Activated naive CD4-positive, alpha-beta T cell treated with anti-CD3 and anti-CD28 coated beads, Interleukin-2, amount 50 U/mL, for 72 hours (primary cell): ENCODE measurements at regions not wholly inside any gene's neighbourhood (a gene's known extent, or its start where the extent isn't known, plus 50 kb on each side); places are given as distances from the start of the nearest gene placed in this dataset.

ENCODE experiments used
- ATAC-seq, 2 donors: fragments of 150-1000 bp; cut with Tn5 transposase; 2 replicates each; pipeline ENCODE4 v1.10.0; 2021; ENCODE audit warnings: mild to moderate bottlenecking in 2 of 2, moderate library complexity in 2 of 2
- DNase-seq, 2 donors: peaks; one replicate each; pipeline ENCODE4 v3.0.0; 2021 to 2022; ENCODE audit warnings: low spot score in 2 of 2
- H3K27ac Mint-ChIP-seq, 2 donors: one replicate each; pipeline ENCODE4 v1.8.0; 2022; ENCODE audit warnings: mild to moderate bottlenecking in 2 of 2, mixed read lengths in 2 of 2
- H3K36me3 Mint-ChIP-seq, 2 donors: one replicate each; pipeline ENCODE4 v1.8.0; 2022; ENCODE audit warnings: mixed read lengths in 2 of 2
- H3K9me3 Mint-ChIP-seq, 2 donors: one replicate each; pipeline ENCODE4 v1.8.0; 2022; ENCODE audit warnings: mixed read lengths in 2 of 2

DNA sequence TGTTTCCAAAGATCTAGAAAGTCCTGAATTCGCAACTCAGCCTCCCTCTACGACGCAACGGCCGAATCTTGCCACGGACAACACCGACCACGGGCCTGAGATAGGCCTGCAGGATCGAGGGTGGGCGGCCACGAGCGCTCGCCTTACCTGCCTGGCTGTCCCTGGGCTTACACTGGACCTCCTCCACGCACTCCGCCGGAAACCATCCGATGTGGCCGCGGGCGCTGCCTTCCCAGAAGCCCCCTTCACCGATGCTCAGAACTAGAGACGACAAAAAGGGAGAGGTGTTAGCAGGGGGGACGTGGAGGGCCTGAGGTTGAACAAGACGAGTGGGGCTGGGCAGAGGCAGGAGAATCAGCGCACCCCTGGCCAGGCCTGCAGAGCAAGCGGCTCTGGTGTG, 400.0 kb downstream of the CTTN start:
- no peak overlapping the region for H3K27ac Mint-ChIP-seq
- ATAC-seq: no peak
- DNase-seq: no peak
- H3K36me3 Mint-ChIP-seq: peaks cover 0 to 14% of the 10 kb centered on the region in 2 donors
- peaks cover 14 to 18% of the 10 kb centered on the region in 2 donors for H3K9me3 Mint-ChIP-seq

DNA sequence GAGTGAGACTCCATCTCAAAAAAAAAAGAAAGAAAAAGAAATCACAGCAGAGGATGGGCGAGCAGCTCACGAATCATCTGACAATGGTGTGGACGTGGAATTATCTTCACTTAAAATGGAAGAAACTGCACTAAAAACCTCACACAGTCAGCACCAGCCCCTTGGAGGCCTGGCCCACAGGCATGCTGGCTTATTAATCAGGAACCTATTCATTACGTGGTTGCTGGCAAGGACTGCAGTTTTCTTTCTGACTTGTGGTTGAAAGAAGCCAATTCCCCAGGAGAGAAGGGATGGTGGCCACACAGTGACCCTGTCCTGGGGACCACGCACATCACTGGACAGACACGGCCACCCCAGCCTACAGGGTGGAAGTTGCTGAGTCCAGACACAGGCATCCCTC, 401.1 kb downstream of the CTTN start:
- no peak for ATAC-seq
- Mint-ChIP-seq H3K27ac (no peak overlapping the region), H3K36me3 (peaks cover 0 to 10% of the 10 kb centered on the region in 2 donors), H3K9me3 (peaks cover 13 to 14% of the 10 kb centered on the region in 2 donors)
- DNase-seq: no peak

GRCh38 chr11:70802185-70802584, 403.9 kb downstream of the CTTN start:
- Mint-ChIP-seq H3K9me3 (peaks cover 4 to 5% of the 10 kb centered on the region in 2 donors), H3K36me3 (no peaks in the 10 kb centered on the region), H3K27ac (no peak overlapping the region)
- ATAC-seq: no peak
- DNase-seq: no peak

DNA sequence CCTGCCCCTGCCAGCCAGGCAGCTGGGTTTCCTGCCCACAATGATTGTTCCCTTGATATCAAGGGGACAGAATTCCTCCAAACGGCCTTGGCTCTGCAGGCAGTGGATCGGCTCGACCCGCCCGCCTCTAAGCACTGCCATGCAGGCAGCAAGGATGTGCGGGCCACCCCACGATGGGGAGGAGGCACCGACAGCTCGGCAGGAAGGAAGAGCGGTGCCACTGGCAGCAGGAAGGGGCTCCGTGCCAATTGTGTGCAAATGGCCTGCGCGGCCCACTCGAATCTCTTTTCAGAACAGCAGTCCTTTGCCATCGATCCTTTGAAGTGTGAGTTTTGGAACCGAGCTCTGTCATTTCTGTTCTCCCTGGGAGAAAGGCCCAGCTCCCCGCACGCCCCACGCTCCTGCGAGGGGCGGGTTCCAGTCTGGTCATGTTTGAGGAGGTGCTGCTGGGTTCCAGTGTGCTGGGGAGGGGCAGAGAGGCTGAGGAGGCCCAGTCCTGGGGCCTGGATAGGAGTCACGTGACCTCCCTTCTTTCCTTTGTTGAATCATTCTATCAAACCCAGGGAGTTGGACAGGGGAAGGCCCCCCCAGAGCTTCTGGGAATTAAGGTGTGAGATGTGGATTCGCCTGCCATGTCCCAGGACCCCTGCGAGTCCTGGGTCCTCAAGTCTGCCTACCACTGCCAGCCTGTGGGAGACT, 406.0 kb downstream of the CTTN start:
- no peak for ATAC-seq
- H3K9me3 Mint-ChIP-seq: peaks cover 0 to 5% of the 10 kb centered on the region in 2 donors
- DNase-seq: no peak
- no peak overlapping the region for H3K27ac Mint-ChIP-seq
- no peaks in the 10 kb centered on the region for H3K36me3 Mint-ChIP-seq

DNA sequence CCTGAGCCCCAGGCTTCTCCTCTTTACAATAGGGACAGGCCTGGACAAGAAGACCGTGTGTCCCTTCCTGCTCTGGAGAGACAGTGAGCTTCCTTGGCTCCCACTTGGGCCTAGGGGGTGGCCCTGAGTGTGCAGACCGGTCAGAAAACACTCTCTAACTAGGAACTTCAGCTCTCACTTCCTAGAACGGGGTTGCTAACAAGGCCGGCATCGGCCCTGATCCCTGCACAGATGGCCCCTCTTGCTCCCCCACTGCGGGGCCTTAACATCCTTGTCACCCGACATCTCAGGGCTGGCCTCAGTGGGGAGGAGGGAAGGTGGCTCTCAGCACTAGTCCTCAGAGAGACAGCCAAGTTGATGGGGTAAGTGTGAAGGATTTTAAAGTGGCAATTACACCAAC, 406.9 kb downstream of the CTTN start:
- H3K36me3 Mint-ChIP-seq: no peaks in the 10 kb centered on the region
- peaks cover 0 to 5% of the 10 kb centered on the region in 2 donors for H3K9me3 Mint-ChIP-seq
- DNase-seq: no peak

DNA sequence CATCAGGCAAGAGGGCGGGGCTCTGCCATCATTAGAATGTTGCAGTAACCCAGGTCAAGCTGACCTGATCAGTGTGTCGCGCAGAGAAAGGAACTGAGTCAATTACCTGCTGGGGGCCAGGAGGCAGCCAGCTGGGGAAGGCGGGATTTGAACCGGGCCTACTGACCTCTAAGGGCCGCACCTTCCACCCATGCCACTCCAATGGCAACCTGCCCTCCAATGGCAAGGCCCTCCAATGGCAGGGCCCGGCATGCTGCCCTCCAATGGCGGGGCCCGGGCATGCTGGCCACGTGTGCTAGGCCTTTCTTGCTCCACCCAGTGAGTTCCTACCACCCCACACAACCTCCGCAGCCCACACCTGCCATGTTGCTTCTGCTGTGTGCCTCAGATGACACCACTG, 407.6 kb downstream of the CTTN start:
- Mint-ChIP-seq H3K36me3 (no peaks in the 10 kb centered on the region), H3K27ac (no peak overlapping the region), H3K9me3 (peaks cover 0 to 5% of the 10 kb centered on the region in 2 donors)
- ATAC-seq (no peak), DNase-seq (no peak)

More for the DNA sequence above, 406.9 kb downstream of the CTTN start:
- ATAC-seq: no peak
- H3K27ac Mint-ChIP-seq: peak overlapping the region in 1 of 2 donors; percentile 50

- H3K36me3 Mint-ChIP-seq: no peaks in the 10 kb centered on the region
- DNase-seq (no peak), ATAC-seq (no peak)
- no peak overlapping the region for H3K27ac Mint-ChIP-seq
- peaks cover 0 to 5% of the 10 kb centered on the region in 2 donors for H3K9me3 Mint-ChIP-seq
Measured at GRCh38 chr11:70806461-70807194, 408.3 kb downstream of the CTTN start.

DNA sequence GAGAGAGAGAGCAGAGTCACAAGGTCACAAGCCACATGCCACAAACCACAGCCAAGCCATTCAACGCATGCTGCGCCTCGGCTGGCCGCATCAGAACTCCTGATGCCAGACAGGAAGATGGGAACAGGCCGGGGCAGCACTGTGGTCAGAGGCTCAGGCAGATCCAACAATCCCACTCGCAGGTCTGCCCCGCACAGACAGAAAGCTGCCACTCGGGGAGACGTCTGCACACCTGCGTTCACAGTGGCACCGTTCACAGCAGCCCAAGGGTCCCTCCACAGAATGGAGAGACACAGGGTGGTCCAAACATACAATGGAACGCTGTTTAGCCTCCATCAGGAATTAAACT, 408.8 kb downstream of the CTTN start:
- ATAC-seq (no peak), DNase-seq (no peak)
- no peak overlapping the region for H3K27ac Mint-ChIP-seq
- no peaks in the 10 kb centered on the region for H3K36me3 Mint-ChIP-seq
- H3K9me3 Mint-ChIP-seq: peaks cover 0 to 5% of the 10 kb centered on the region in 2 donors

DNA sequence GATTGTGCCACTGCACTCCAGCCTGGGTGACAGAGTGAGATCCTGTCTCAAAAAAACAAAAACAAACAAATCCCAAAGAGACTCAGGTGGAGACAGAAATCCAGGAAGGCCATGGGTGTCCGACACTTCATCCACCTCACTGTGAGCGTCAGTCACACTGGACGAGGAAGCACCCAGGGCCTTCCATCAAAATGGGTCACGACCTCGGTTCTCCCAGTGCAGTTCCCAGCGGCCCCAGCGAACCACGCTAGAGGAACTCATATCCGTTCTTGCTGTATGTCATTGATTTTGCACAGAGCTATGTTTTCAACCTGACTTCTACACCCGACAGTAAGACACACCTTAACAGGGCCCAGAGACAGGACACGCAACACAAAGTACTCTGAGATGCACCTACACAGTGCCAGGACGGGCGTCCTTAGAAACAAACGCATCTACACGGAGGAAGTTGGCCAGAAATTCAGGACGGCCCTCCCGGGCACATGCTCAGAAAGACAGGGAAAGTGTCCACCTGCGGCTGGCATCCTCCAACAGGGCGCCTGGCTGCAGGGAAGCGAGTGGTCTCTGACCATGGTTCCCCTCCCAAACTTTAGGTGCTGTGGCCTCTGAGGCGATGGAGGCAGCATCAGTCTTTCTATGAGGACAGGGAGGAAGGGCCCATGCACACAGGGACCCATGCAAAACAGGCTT, 410.5 kb downstream of the CTTN start:
- H3K36me3 Mint-ChIP-seq: no peaks in the 10 kb centered on the region
- no peak overlapping the region for H3K27ac Mint-ChIP-seq
- no peak for ATAC-seq
- no peaks in the 10 kb centered on the region for H3K9me3 Mint-ChIP-seq
- no peak for DNase-seq

DNA sequence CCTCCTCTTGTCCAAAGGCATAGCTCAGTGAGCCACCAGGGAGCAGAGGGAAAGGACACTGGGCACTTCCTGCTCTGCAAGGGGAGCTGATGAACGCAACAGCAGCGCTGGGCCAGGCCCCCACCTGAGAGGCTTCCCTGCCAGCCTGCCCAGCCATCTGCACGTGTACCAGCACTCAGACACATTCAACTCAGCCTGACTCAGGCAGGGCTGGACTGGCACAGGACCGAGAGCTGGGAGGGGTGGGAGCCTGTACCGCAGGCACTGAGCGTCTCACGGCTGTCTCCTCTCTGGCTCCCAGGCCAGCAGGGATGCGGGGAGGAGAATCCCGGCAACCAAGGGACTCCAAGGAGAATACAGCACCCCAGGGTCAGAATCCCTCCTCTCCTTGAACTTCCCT, 411.8 kb downstream of the CTTN start:
- no peak for ATAC-seq
- Mint-ChIP-seq H3K27ac (no peak overlapping the region), H3K9me3 (no peaks in the 10 kb centered on the region), H3K36me3 (no peaks in the 10 kb centered on the region)
- DNase-seq: no peak

DNA sequence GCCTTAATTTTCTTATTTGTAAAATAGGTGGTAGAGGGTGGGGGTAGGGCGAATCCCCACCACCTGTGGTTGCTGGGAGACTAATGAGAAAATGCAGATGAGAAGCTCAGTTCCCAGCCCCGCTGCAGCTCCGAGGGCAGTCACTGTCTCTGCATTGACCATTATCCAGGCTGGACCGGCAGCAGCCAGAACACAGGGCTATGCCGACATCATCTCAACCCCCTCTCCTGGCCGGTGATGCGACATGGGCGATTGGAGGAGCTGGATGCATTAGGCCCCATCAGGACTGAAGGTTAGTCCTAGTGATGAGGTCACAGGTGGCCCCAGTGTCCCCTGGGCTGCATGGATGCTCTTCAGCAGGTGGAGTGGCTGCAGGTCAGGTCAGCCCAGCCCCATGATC, 412.4 kb downstream of the CTTN start:
- no peak overlapping the region for H3K27ac Mint-ChIP-seq
- H3K9me3 Mint-ChIP-seq: no peaks in the 10 kb centered on the region
- DNase-seq: no peak
- no peak for ATAC-seq
- no peaks in the 10 kb centered on the region for H3K36me3 Mint-ChIP-seq

GRCh38 chr11:70811483-70811882, 413.2 kb downstream of the CTTN start:
- ATAC-seq (no peak), DNase-seq (no peak)
- Mint-ChIP-seq H3K27ac (no peak overlapping the region), H3K36me3 (no peaks in the 10 kb centered on the region), H3K9me3 (no peaks in the 10 kb centered on the region)

DNA sequence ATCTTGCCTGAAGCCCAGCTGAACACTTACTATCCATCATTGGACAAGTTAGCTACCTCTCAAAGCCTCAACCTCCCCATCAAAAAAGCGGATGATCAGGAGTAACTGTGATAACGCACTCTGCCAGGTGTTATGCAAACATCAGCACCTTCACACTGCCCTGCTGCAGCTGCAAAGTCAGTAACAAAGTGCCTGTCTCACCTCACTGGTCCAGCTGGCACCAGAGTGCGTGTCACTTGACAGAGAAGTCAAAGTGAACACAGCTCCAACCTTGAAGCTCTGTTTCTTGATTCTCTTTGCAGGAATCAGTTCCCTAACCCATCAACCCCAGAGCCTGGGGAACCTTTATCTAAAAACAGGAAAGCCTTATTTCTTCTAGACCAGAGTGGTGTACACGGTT, 413.6 kb downstream of the CTTN start:
- ATAC-seq (no peak), DNase-seq (no peak)
- Mint-ChIP-seq H3K36me3 (no peaks in the 10 kb centered on the region), H3K9me3 (no peaks in the 10 kb centered on the region), H3K27ac (no peak overlapping the region)

DNA sequence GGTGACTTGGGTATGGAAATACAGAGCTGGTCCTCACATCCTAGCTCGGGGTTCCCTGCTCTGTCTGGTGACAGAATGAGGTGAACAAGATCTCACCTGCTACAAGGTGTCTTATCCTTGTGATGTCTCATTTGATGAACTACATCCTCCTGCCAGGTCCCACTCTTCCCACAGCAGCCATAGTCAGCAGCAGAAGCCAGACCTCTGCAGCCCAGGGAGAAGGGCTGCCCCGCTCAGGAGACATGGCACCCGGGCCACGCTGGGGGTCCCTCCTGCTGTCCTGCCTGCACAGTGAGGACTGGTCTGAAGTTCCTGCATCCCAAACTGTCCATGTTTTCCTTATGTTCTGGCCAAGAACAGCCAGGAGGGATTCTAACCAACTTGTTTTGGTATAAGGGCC, 414.1 kb downstream of the CTTN start:
- DNase-seq (no peak), ATAC-seq (no peak)
- no peak overlapping the region for H3K27ac Mint-ChIP-seq
- H3K9me3 Mint-ChIP-seq: no peaks in the 10 kb centered on the region
- no peaks in the 10 kb centered on the region for H3K36me3 Mint-ChIP-seq

DNA sequence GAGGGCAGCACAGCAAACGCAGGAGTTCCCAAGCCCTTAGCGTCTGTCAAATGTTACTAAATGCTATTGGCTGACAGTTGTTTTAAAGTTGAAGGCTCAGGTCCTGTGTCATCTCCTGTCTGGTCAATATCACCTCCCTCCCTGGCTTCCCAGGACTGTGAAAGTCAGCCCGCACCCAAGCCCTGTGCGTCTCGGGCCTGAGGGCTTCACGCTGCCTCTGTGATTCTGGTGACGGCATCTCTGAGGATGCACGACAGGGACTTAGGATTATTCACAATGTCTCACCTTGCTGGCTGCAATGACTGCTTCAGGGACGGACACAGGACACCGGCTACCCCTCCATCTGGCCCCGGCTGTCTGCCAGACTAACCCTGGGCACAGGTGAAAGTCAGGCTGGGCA, 415.3 kb downstream of the CTTN start:
- Mint-ChIP-seq H3K27ac (no peak overlapping the region), H3K9me3 (no peaks in the 10 kb centered on the region), H3K36me3 (no peaks in the 10 kb centered on the region)
- no peak for DNase-seq
- no peak for ATAC-seq

GRCh38 chr11:70815485-70815832, 417.1 kb downstream of the CTTN start:
- DNase-seq (no peak), ATAC-seq (no peak)
- Mint-ChIP-seq H3K27ac (no peak overlapping the region), H3K9me3 (no peaks in the 10 kb centered on the region), H3K36me3 (no peaks in the 10 kb centered on the region)

GRCh38 chr11:70816156-70816678, 417.9 kb downstream of the CTTN start:
- Mint-ChIP-seq H3K36me3 (no peaks in the 10 kb centered on the region), H3K9me3 (no peaks in the 10 kb centered on the region), H3K27ac (no peak overlapping the region)
- no peak for ATAC-seq
- DNase-seq: no peak
